GM18517 (cell line): ENCODE measurements at regions not wholly inside any gene's neighbourhood (a gene's known extent, or its start where the extent isn't known, plus 50 kb on each side); places are given as distances from the start of the nearest gene placed in this dataset.
"Not testable (repeated sequence)": the region's sequence is repeated elsewhere in the genome, so short reads cannot be mapped to it uniquely, and the experiment has no call there.

Source experiments
- ATAC-seq: cut with Tn5 transposase; IDR thresholded peaks from one replicate; pipeline ENCODE4 v1.9.1; 2021; ENCODE audit warnings: mild to moderate bottlenecking, moderate library complexity; ENCODE audit not compliant: unreplicated experiment

GRCh38 chr10:35963685-35964084, 321.6 kb upstream of the FZD8 start:
- ATAC-seq: no peak

GRCh38 chr10:35961501-35961900, 319.4 kb upstream of the FZD8 start:
- no peak for ATAC-seq

DNA sequence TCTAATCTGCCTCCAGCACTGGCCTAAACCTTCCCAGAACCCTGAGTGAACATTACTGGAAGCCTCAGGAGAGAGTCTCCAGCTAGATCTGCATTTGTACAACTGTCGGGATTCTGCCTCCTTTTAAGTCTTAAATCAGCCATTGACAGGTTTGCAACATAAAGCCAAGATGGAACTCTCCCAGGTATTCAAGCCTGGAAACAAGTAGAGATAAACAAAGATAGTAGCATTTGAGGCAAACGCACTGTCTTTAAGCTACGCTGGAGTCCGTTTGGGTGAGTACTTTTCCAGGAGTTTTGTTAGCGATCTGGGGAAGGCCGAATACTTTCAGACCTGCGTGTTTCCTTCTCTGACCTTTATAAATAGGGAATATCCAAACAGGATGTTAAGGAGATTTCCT, 317.2 kb upstream of the FZD8 start:
- no peak for ATAC-seq

DNA sequence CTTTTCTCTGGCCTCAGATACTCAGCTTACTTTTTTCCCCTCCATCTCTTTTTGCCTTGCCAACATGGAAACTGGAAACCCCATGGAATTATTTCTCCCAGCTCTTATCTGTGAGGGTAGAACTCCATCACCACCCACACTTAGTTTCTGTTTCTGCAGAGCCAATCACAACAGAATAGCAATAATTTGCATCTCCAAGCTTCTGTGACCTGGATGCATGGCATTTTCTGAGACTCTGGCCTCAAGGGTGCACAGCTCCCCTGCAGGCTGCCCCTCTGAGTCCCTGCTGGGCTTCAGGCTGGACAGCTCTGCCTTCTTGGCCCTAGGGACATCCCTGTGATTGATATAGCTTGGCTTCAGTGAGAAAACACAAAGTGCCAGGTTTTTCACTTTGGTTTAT, 316.5 kb upstream of the FZD8 start:
- ATAC-seq: not testable (repeated sequence)

DNA sequence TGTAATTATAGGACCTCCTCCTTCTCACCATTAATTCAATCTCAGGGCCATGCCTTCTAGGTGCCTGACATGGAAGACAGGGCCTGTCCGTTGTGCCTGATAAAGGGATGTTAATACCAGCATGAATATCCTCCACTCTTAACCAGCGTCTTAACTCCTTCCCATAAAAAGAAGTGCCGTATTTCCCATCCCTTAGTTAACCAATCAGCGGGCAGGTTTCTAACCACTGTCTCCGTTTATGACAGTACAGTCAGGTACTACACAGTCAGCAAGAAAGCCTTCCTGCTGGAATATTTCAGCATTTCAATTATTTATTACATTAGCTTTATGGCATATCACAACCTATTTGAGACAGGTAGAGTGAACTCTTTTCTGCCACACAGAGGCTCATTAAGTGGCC, 308.6 kb upstream of the FZD8 start:
- ATAC-seq: no peak

DNA sequence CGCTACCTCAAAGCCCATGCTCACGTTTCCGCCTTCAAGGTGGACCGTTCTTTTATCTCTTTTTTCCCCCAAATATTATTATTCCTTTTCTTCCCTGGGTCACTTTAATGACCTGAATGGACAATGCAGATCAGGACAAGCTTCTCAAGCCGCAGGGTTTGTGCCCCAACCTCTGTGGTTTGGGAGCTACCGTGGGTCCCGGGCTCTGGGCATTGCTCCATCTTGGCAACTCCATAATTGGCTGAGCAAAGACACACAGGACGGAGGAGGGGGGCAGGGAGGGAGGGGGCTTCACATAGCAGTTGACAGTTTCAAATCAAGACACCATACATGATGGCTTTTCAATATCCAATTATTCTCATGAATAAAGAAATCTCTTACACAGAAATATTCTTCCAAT, 308.1 kb upstream of the FZD8 start:
- ATAC-seq: no peak

GRCh38 chr10:35949811-35950211, 307.7 kb upstream of the FZD8 start:
- no peak for ATAC-seq

GRCh38 chr10:35946556-35946955, 304.5 kb upstream of the FZD8 start:
- ATAC-seq: no peak

DNA sequence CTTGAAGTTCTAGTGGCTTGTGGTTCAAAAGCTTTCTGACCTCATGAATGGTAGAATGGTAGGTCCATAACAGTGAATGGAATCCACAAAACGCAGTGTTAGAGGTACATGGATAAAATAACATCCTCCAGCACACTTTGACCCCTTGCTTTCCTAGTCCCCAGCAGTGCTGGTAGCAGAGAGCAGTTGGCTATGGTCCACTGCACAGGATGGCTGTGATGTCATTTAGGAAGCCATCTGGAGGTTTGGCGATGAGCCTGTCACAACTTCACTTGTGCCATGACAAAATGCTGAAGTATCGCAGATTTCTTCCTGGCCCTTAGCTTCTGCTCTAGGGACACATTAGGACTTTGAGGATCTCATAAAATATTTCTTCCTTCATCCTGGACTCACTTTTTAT, 300.0 kb upstream of the FZD8 start:
- no peak for ATAC-seq

DNA sequence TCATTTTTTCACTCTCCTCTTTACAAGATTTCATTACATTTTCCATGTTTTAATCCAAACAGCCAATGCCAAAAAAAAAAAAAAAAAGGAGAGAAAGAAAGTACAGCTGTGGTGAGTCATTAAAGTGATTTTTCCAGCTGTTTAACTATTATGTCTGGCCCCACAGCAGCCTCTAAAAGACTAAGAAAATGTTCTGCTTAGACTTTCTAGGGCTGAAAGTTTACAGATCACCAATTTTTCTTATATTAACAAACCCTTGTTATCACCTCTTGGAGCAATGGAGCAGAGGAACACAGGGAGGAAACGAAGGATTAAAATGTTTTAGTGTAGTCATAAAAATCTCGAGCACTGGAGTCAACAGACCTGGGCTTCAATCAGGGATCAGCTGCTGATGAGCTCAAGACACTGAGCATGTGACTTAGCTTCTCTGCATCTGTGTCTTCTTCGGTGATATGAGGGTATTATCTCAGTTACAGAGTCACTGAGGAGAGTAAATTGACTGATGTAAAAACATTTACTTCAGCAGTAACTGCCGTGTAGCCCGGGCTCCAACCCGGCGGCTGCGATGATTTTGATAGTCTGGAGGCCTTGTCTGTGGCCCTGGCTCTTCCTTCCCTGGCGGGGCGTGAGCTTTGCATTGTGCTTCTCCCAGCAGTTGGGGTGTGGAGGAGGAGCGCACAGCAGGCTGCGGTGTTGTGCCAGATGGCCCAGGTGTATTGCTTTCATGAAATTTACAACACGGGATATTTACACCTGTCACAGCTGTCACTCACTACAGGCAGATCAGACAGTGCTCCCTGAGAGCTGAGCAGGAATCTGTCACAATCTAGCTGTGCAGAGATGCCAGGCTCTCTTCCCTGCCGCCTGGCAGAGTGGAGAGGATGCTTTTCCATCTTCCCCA, 298.3 kb upstream of the FZD8 start:
- no peak for ATAC-seq

DNA sequence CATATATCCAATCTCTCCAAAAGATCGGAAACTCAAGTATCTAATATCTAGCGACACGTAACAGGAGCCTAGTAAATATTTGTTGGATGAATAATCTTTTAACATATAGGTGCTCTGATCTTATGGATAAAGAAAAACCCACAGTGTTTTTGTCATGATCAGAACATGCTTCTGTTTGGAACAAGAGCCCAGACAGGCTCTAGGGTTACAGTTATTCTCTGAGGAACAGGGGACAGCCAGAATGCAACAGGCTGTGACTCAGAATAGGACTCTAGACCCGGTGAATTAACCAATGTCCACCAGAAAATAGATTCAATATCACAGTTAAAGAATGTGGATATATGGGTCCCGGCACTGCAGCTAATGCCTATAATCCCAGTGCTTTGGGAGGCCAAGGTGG, 296.1 kb upstream of the FZD8 start:
- no peak for ATAC-seq

GRCh38 chr10:35937546-35937945, 295.4 kb upstream of the FZD8 start:
- no peak for ATAC-seq

DNA sequence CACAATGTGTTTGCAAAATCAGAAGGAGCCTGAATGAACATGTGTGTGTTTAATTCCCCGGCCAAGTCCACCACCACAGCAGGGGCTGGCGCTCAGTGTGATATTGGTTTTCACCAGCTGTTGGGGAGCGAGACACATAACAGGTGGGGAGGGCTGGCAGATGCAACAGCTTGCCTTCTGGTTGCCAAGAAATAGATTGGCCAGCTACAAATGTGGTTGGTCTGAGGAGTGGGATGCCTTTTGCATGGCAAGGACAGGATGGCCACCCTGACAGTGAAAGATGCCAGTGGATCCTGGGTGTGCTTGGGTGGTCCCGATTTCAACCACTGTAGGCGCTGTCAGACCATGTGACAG, 292.5 kb upstream of the FZD8 start:
- no peak for ATAC-seq

- no peak for ATAC-seq
These were observed 292.0 kb upstream of the FZD8 start for GRCh38 chr10:35933940-35934641.

- no peak for ATAC-seq
These were observed 291.4 kb upstream of the FZD8 start for GRCh38 chr10:35933491-35933890.

- not testable (repeated sequence) for ATAC-seq
These were observed 287.9 kb upstream of the FZD8 start for GRCh38 chr10:35929962-35930361.

GRCh38 chr10:35928748-35929147, 286.7 kb upstream of the FZD8 start:
- ATAC-seq: no peak

DNA sequence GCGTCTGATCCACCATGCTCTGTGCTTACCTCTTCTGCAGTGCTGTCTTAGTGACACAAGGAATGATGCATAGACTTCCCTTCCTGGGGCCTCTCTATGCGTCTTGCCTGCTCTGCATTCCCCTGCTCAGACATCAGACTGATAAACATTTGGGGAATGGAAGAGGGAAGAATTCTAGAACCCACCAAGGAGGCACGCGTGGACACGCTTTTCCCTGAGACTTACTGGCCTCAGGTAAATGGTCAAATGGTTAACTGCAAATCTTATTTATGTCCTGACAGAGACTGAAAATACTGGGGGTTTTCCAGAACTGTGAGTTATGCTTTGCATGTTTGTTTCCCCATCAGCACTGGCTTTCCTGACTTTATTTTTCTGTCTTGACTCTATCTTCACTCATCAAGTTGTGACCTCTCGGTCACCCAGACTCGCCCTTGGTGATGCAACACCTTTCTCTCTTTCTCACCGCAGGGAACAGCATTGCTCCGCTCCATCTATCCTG, 285.9 kb upstream of the FZD8 start:
- ATAC-seq: no peak

GRCh38 chr10:35927341-35927740, 285.2 kb upstream of the FZD8 start:
- ATAC-seq: no peak

GRCh38 chr10:35926846-35927245, 284.8 kb upstream of the FZD8 start:
- ATAC-seq: no peak

DNA sequence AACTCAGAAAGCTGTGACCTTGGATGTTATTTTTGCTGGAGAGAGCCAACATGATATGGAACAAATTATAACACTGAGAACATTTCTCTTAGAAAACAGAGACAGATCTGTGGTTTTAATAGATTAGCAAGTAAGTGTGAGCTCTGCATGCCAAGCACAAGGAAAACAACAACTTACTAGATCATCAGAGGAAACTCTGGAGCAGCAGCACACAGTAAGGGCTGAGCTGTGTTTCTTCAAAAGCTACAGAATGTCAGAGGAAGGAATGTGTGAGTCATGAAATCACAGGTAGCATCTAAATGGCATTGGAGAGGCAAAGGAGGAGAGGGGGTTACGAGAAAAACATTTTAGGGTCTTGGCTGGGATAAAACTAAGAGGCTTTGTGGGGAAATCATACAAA, 283.4 kb upstream of the FZD8 start:
- no peak for ATAC-seq

- ATAC-seq: no peak
These were observed 282.7 kb upstream of the FZD8 start for GRCh38 chr10:35924759-35925158.
